ENCODE measurements at regions not wholly inside any gene's neighbourhood (a gene's known extent, or its start where the extent isn't known, plus 50 kb on each side); places are given as distances from the start of the nearest gene placed in this dataset.

DNA sequence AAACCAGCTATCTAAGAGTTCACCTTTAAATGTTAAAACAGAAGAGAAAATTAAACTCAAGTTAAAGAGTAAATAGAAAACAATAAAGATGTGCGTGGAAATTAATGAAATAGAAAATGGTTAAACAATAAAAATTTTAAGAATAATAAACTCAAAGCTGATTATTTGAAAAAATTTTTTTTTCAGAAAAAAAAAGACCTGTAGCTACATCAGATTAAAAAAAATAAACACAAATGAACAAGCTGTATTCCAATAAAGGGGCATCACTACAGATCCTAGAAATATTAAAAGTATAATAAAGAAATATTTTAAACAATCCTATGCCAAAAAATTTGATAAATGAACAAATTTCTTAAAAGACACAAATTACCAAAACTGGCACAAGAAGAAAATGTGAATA lies 64.1 kb downstream of the DRD1 start:
- Histone ChIP-seq H3K27ac (no peak overlapping the region), H3K36me3 (no peaks in the 10 kb centered on the region), H3K9me3 (no peaks in the 10 kb centered on the region), H3K4me1 (no peaks in the 10 kb centered on the region), H3K4me3 (no peak overlapping the region), H3K27me3 (no peaks in the 10 kb centered on the region)
- 0 to 54% (median 0%) methylated on average over 1 of the region's 1 CpG for WGBS, 5 donors
- TF ChIP-seq, protein P1, sequence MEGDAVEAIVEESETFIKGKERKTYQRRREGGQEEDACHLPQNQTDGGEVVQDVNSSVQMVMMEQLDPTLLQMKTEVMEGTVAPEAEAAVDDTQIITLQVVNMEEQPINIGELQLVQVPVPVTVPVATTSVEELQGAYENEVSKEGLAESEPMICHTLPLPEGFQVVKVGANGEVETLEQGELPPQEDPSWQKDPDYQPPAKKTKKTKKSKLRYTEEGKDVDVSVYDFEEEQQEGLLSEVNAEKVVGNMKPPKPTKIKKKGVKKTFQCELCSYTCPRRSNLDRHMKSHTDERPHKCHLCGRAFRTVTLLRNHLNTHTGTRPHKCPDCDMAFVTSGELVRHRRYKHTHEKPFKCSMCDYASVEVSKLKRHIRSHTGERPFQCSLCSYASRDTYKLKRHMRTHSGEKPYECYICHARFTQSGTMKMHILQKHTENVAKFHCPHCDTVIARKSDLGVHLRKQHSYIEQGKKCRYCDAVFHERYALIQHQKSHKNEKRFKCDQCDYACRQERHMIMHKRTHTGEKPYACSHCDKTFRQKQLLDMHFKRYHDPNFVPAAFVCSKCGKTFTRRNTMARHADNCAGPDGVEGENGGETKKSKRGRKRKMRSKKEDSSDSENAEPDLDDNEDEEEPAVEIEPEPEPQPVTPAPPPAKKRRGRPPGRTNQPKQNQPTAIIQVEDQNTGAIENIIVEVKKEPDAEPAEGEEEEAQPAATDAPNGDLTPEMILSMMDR (IDR thresholded peaks at IDR 0.05): no peak
- no peak for TF ChIP-seq POLR2A (IDR thresholded peaks at IDR 0.05)
- TF ChIP-seq EP300 (IDR thresholded peaks at IDR 0.05): no peak
- no peak for TF ChIP-seq POLR2AphosphoS5 (IDR thresholded peaks at IDR 0.05)
- intact Hi-C loops (cut with DNase I; ENCODE audit: low total_unique reads): no loop called here
- DNase-seq: no peak

DNA sequence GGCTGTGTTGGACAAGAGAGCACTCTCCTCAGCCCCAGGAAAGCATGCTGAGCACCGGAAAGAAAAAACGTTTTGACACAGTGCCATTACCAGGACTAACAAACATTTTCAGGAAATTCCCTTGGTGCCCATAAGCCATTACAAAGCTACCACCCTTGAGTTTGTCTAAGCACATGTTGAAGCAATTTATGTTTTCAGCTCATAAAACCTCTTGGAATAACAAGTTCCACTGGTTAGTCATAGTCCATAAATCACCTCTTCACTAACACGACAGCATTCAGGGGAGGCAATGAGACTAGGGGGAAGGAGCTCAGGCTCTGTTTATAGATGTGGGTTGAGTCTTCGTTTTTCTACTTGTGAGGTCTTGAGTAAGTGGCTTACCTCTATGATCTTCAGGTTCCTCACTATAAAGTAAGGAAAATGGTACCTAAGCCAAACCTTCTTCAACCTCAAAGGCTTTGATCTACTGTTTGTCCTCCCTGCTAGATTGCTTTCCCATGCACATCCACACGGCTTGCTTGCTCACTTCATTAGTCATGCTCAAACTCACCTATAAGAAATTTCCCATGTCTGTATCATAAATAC lies 65.4 kb downstream of the DRD1 start:
- H3K4me3 ChIP-seq: no peak overlapping the region
- intact Hi-C loops (cut with DNase I; ENCODE audit: low total_unique reads): no loop called here
- H3K27me3 ChIP-seq: no peaks in the 10 kb centered on the region
- TF ChIP-seq, protein P1 (IDR thresholded peaks at IDR 0.05): no peak
- no peak for TF ChIP-seq EP300 (IDR thresholded peaks at IDR 0.05)
- TF ChIP-seq POLR2AphosphoS5 (IDR thresholded peaks at IDR 0.05): no peak
- TF ChIP-seq POLR2A (IDR thresholded peaks at IDR 0.05): no peak
- no peaks in the 10 kb centered on the region for H3K9me3 ChIP-seq
- no peak overlapping the region for H3K27ac ChIP-seq
- H3K36me3 ChIP-seq: no peaks in the 10 kb centered on the region
- 23 to 33% (median 29%) methylated on average over 5 of the region's 5 CpGs for WGBS, 5 donors
- H3K4me1 ChIP-seq: no peaks in the 10 kb centered on the region
- peak in 1 of 2 donors; percentile 37 for DNase-seq

DNA sequence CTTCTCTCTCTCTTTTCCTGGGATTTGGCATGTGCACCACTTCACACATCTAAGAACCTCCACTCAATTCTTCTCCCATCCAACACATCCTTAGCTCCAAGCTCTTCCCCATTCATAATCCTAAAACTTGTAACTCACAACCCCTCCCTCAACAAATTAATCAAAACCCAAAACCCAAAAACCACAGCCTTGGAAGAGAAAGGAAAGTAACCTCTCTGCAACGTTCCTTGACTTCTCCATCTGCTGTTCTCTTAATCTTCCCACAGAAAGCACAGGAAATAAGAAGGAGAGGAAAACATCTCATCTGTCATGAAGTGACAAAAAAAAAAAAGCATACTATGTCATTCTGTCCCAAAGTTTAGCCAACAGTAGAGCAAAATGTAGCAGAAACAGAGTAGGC lies 66.2 kb downstream of the DRD1 start:
- DNase-seq: no peak
- no peak overlapping the region for H3K27ac ChIP-seq
- no peaks in the 10 kb centered on the region for H3K4me1 ChIP-seq
- intact Hi-C loops (cut with DNase I; ENCODE audit: low total_unique reads): no loop called here
- no peaks in the 10 kb centered on the region for H3K36me3 ChIP-seq
- no peak overlapping the region for H3K4me3 ChIP-seq
- H3K27me3 ChIP-seq: no peaks in the 10 kb centered on the region
- no peaks in the 10 kb centered on the region for H3K9me3 ChIP-seq
- TF ChIP-seq POLR2AphosphoS5 (IDR thresholded peaks at IDR 0.05): no peak
- no peak for TF ChIP-seq POLR2A (IDR thresholded peaks at IDR 0.05)
- 14 to 52% (median 36%) methylated on average over 1 of the region's 1 CpG for WGBS, 5 donors

DNA sequence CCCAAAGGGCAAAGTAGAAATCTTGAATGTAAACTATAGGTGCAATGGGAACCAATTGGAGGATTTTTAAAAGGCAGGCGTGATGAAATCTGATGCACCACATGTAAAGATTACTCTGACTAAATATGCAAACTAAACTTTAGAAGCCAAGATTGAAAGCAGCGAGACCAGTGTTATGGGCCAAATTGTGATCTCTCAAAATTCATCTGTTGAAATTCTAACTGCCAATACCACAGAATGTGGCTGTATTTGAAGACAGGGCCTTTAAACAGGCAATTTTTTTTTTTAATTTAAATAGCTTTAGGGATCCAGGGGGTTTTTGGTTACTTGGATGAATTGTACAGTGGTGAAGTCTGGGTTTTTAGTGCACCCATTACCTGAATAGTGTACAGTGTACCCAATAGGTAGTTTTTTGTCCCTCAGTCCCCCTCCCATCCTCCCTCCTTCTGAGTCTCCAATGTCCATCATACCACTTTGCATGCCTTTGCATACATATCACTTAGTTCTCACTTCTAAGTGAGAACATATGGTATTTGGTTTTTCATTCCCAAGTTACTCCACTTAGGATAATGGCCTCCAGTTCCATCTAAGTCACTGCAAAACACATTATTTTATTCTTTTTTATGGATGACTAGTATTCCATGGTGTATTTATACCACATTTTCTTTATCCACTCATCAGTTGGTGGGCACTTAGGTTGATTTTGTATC lies 69.7 kb downstream of the DRD1 start:
- H3K9me3 ChIP-seq: no peaks in the 10 kb centered on the region
- TF ChIP-seq, protein P1 (IDR thresholded peaks at IDR 0.05): no peak
- TF ChIP-seq EP300 (IDR thresholded peaks at IDR 0.05): no peak
- TF ChIP-seq POLR2AphosphoS5 (IDR thresholded peaks at IDR 0.05): no peak
- no peak for TF ChIP-seq POLR2A (IDR thresholded peaks at IDR 0.05)
- intact Hi-C loops (cut with DNase I; ENCODE audit: low total_unique reads): no loop called here
- DNase-seq: no peak
- no peak overlapping the region for H3K27ac ChIP-seq
- H3K4me1 ChIP-seq: no peaks in the 10 kb centered on the region
- 79 to 91% (median 84%) methylated on average over 2 of the region's 2 CpGs for WGBS, 5 donors
- no peak overlapping the region for H3K4me3 ChIP-seq
- H3K36me3 ChIP-seq: no peaks in the 10 kb centered on the region
- no peaks in the 10 kb centered on the region for H3K27me3 ChIP-seq

DNA sequence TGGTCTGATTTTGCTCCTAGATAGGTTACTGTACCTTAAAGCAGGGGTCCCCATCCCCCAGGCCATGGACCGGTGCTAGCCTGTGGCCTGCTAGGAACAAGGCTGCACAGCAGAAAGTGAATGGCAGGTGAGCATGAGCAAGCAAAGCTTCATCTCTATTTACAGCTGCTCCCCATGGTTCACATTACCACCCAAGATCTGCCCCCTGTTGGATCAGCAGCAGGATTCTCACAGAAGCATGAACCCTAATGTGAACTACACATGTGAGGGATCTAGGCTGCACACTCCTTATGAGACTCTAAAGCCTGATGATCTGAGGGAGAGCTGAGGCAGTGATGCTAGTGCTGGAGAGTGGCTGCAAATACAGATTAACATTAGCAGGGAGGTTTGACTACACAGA lies 78.1 kb downstream of the DRD1 start:
- TF ChIP-seq, protein P1 (IDR thresholded peaks at IDR 0.05): no peak
- TF ChIP-seq EP300 (IDR thresholded peaks at IDR 0.05) (no peak), POLR2A (IDR thresholded peaks at IDR 0.05) (no peak), POLR2AphosphoS5 (IDR thresholded peaks at IDR 0.05) (no peak)
- Histone ChIP-seq H3K4me1 (no peaks in the 10 kb centered on the region), H3K27me3 (no peaks in the 10 kb centered on the region), H3K27ac (no peak overlapping the region), H3K36me3 (no peaks in the 10 kb centered on the region), H3K9me3 (no peaks in the 10 kb centered on the region), H3K4me3 (no peak overlapping the region)
- 83 to 100% (median 92%) methylated on average over 1 of the region's 1 CpG for WGBS, 5 donors
- no peak for DNase-seq
- intact Hi-C loops (cut with DNase I; ENCODE audit: low total_unique reads): no loop called here
